ENCODE measurements at regions not wholly inside any gene's neighbourhood (a gene's known extent, or its start where the extent isn't known, plus 50 kb on each side); places are given as distances from the start of the nearest gene placed in this dataset.
"Not testable (repeated sequence)": the region's sequence is repeated elsewhere in the genome, so short reads cannot be mapped to it uniquely, and the experiment has no call there.

DNA sequence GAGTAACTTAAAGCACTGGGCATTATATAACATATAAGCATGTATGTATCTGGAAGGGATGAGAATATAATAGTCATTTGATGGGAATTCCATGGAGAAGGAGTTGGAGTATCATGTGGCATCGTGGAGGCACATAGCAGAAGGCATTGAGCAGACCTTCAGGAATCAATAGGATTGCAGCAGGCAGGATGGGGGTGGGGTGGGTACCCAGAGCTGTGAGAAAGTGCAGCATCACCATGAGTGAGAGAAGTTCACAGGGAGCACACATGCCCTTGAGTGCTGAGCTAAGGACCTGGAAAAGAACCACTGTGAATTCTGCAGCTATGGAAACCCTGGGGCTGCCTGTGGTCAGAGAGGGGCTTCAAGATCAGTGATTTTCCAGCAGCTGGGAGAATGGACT, 57.3 kb downstream of the MED10 start:
- no peak for DNase-seq (ENCODE audit: low read depth in 3 of 3, low spot score in 2 of 3)

GRCh38 chr5:6319116-6319515, 59.2 kb downstream of the MED10 start:
- DNase-seq (ENCODE audit: low read depth in 3 of 3, low spot score in 2 of 3): no peak

DNA sequence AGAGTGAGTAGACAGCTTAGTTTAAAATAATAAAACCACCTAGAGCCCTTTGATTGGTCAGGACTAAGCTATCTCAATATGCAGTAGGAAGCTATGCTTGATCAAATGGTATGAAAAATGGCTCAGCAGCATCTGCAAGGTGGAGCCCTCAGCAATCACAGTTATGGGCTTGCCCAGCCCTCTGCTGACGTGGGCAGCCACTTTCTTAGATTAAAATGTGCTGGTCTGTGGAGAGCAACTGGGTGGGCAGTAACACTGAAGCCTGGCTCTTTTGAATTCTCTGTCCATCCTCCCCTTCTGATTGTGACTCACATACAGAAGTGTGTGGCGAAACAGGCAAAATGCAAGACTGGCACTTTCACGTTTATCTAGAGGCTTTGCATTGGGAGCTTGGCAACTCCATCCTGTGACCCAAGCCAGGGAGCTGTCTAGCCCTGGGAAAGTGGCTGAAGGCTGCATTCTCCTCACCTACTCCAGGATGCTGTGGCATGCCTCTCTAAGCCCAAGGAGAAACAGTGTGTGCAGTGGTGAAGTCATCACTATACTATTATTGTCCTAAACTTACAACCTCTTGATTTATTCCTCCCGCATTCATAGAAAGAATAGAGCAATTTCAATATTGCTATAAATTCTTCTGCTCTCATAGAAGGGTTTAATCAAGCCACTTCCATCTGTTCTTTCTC, 61.1 kb downstream of the MED10 start:
- no peak for DNase-seq (ENCODE audit: low read depth in 3 of 3, low spot score in 2 of 3)

- no peak for DNase-seq (ENCODE audit: low read depth in 3 of 3, low spot score in 2 of 3)
Measured at GRCh38 chr5:6315580-6315979, 62.8 kb downstream of the MED10 start.

DNA sequence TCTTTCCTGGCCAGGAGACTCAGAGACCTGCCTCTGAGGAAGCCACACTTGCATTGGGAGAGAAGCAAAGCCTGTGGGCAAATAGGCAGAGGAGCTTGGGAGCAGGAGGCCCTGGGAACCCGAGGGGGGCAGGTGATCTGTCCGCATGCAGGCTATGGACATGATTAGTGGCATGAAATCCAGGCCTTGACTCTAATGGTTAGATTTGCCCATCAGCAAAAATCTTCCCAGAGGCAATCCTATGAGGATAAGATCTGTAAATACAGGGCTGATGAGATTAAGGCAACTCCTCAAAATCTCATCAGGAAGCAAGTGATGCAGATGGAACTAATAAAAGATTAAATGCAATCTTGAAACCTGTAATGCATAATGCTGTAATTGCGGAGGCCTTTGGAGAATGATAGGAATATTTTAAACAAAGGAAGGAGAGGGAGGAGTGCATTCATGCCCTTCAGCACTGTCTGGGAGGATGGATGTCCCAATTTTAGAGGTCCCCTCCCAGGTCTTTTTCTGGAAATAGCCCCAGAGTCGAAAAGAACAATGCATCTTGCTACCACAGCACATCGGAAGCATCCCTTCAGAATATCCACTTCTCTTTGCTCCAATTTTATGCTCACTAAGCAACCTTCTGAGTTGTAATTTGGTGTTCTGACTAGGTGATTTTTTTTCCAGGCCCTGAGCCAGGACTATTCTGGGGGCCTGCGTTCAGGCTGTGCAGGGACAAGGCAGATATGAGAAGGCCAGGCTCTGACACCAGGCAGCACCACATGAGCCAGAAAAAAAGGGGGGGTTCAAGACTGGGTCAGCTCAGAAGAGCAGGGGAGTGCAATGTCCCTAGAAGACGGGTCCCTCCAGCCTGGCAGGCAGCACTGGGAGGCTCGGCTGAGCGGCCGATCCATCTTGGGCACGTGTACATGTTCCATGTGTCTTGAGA, 66.5 kb downstream of the MED10 start:
- no peak for DNase-seq (ENCODE audit: low read depth in 3 of 3, low spot score in 2 of 3)

DNA sequence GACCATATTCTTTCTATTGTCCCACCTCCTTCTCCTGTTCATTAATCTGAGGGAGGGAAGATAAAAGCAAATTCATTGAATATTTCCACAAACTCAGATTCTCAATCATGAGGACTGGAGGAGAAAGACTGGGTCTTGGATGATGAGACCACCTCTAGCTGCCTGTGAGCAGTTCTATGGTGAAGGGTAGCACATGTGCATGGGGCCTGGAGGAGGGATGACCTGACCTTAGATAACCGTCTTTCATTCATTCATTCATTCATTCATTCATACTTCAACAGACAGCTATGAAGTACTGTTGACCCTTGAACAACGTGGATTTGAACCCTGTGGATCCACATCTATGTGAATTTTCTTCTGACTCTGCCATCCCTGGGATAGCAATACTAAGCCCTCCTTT, 68.4 kb downstream of the MED10 start:
- DNase-seq (ENCODE audit: low read depth in 3 of 3, low spot score in 2 of 3): no peak

DNA sequence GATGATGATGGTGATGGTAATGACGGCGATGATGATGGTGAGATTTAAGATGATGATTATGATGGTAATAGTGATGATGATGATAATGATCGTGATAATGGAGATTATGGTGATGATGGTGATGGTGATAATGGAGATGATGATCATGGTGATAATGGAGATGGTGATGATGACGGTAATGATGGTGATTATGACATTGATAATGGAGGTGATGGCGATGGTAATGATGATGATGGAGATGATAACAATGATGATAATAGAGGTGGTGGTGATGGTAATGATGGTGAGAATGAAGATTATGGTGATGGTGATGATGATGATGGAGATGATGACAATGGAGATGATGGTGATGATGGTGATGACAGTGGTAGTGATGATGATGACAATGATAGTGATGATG, 69.7 kb downstream of the MED10 start:
- no peak for DNase-seq (ENCODE audit: low read depth in 3 of 3, low spot score in 2 of 3)

GRCh38 chr5:6307304-6307703, 71.0 kb downstream of the MED10 start:
- DNase-seq (ENCODE audit: low read depth in 3 of 3, low spot score in 2 of 3): no peak

- DNase-seq (ENCODE audit: low read depth in 3 of 3, low spot score in 2 of 3): no peak
Measured at GRCh38 chr5:6305853-6306252, 72.5 kb downstream of the MED10 start.

- no peak for DNase-seq (ENCODE audit: low read depth in 3 of 3, low spot score in 2 of 3)
Measured at GRCh38 chr5:6302684-6303083, 75.7 kb downstream of the MED10 start.

DNA sequence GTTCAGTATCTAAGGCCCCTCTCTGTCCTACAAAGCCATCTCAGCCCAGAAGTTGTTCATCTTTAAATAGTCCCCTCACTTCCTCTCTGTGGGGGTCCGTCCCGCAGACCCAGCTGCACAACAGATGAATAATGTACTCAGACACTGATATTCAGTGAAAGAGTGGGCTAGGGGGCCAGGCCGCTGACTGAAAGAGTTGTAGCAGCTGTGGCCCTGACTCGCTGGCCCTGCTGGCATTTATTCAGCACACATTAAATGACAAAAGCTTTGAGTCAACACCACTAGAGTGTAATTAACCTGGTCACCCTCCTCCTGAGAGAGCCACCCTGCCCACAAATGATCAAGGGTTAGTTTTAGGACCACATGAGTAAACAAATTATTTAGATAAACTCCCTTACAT, 76.3 kb downstream of the MED10 start:
- no peak for DNase-seq (ENCODE audit: low read depth in 3 of 3, low spot score in 2 of 3)

- no peak for DNase-seq (ENCODE audit: low read depth in 3 of 3, low spot score in 2 of 3)
Measured at GRCh38 chr5:6296524-6296923, 81.8 kb downstream of the MED10 start.

GRCh38 chr5:6291961-6292360, 86.4 kb downstream of the MED10 start:
- DNase-seq (ENCODE audit: low read depth in 3 of 3, low spot score in 2 of 3): no peak

DNA sequence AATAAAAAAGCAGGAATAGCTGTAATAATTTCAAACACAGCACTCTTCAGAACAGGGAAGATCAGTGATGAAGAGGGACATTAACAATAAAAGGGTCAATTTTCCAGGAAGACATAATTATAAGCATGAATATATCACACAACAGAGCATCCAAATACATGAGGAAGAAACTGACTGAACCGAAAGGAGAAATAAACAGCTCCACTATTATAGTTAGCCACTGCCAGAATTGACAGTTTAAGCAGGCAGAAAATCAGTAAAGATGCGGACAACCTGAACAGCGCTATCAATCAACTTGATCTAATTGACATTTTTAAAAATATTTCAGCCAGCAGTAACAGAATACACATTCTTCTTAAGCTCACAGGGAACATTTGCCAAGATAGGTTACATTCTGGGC, 89.1 kb downstream of the MED10 start:
- DNase-seq (ENCODE audit: low read depth in 3 of 3, low spot score in 2 of 3): no peak

GRCh38 chr5:6287176-6287575, 91.2 kb downstream of the MED10 start:
- DNase-seq (ENCODE audit: low read depth in 3 of 3, low spot score in 2 of 3): no peak

GRCh38 chr5:6286404-6286803, 91.9 kb downstream of the MED10 start:
- no peak for DNase-seq (ENCODE audit: low read depth in 3 of 3, low spot score in 2 of 3)

DNA sequence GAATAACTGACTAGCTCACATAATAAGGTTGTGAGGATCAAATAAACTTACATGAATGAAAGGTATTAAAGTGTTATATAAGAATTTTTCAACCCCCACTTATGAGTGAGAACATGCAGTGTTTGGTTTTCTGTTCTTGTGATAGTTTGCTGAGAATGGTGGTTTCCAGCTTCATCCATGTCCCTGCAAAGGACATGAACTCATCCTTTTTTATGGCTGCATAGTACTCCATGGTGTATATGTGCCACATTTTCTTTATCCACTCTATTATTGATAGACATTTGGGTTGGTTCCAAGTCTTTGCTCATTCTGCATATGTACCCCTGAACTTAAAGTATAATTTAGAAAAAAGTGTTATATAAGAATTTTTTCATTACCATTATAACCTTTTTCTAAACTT, 93.9 kb downstream of the MED10 start:
- not testable (repeated sequence) for DNase-seq (ENCODE audit: low read depth in 3 of 3, low spot score in 2 of 3)

GRCh38 chr5:6282352-6282751, 96.0 kb downstream of the MED10 start:
- no peak for DNase-seq (ENCODE audit: low read depth in 3 of 3, low spot score in 2 of 3)

GRCh38 chr5:6281818-6282217, 96.5 kb downstream of the MED10 start:
- DNase-seq (ENCODE audit: low read depth in 3 of 3, low spot score in 2 of 3): no peak

- DNase-seq (ENCODE audit: low read depth in 3 of 3, low spot score in 2 of 3): no peak
Measured at GRCh38 chr5:6280425-6281100, 97.8 kb downstream of the MED10 start.

DNA sequence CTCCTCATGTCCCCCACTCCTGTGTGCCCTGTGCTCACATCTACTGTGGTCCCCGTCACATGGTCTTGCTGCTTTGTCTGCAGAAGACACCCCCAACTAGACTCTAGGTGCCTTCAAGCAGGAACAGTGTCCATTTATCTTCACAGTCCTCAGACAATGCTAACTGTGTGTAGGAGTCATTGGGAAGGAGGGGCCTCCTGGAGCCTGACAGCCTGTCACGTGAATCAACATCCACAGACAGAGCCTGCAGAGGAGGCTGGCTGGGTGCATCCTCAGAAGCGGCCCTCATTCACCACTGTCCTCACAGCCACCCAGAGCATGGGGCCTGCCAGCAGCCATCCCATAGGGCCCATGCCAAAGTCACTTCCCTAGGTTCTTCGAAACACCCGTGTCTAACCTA, 98.7 kb downstream of the MED10 start:
- no peak for DNase-seq (ENCODE audit: low read depth in 3 of 3, low spot score in 2 of 3)
